Endothelial cell of umbilical vein (primary cell): ENCODE measurements at regions not wholly inside any gene's neighbourhood (a gene's known extent, or its start where the extent isn't known, plus 50 kb on each side); places are given as distances from the start of the nearest gene placed in this dataset.

Source experiments
- BruUV-seq: library from RNA; stranded (reverse); fragments of 400-500 nt; replicated peaks from 2 replicates; lab custom pipeline; 2021; lab: Mats Ljungman, UMichigan
- CTCF ChIA-PET: fragments of 300-600, 350-600 bp; sonication (Branson Sonifier 250); formaldehyde crosslinking; loops from one replicate; lab custom pipeline; 2021; ENCODE audit warnings: antibody characterized with exemption, inconsistent platforms; lab: Charles Lee
- POLR2A ChIA-PET: fragments of 300-600, 350-600 bp; sonication (Branson Sonifier 250); formaldehyde crosslinking; loops from one replicate; lab custom pipeline; 2021; ENCODE audit warnings: antibody characterized with exemption, inconsistent platforms; lab: Charles Lee
- DNase-seq: peaks from one replicate; pipeline ENCODE4 v3.0.0-alpha.2; 2011; ENCODE audit warnings: low read depth, low spot score
- FAIRE-seq: peaks from 2 replicates; lab custom pipeline; 2011; peaks lifted over from hg19 to GRCh38; lab: Jason Lieb, UNC
- H2AFZ ChIP-seq: 2 replicates; pipeline ENCODE4 v1.6.0; 2012; ENCODE audit warnings: low read depth, low read length, control low read depth, inconsistent platforms
- H3K27ac ChIP-seq: 2 replicates; pipeline ENCODE4 v1.5.1; 2011; ENCODE audit warnings: low read depth, mild to moderate bottlenecking, control low read depth, low read length, moderate library complexity; ENCODE audit not compliant: insufficient read depth
- H3K27me3 ChIP-seq, 2 experiments: 2 replicates each; pipeline versions ENCODE4 v1.6.0 to v1.6.1; 2011; ENCODE audit warnings: low read length in 2 of 2, mixed read lengths in 1 of 2; ENCODE audit not compliant: control insufficient read depth in 2 of 2, insufficient read depth in 2 of 2
- H3K36me3 ChIP-seq, 2 experiments: 2 replicates in 1 of 2; 3 replicates in 1 of 2; pipeline ENCODE4 v1.5.1; 2011; ENCODE audit warnings: low read length in 2 of 2, mild to moderate bottlenecking in 1 of 2, moderate library complexity in 1 of 2; ENCODE audit not compliant: control insufficient read depth in 2 of 2, insufficient read depth in 2 of 2; ENCODE audit errors: extremely low read depth in 1 of 2
- H3K4me1 ChIP-seq: 3 replicates; pipeline ENCODE4 v1.5.1; 2011; ENCODE audit warnings: mild to moderate bottlenecking, low read length; ENCODE audit not compliant: control insufficient read depth, insufficient read depth; ENCODE audit errors: extremely low read depth
- H3K4me2 ChIP-seq: 2 replicates; pipeline ENCODE4 v1.6.1; 2011; ENCODE audit warnings: low read length, control low read depth, mixed read lengths; ENCODE audit not compliant: insufficient read depth
- H3K4me3 ChIP-seq, 3 experiments: fragments of 200-600 bp in 1 of 3; sonication (generic), shearing (Covaris generic) in 1 of 3; replicated peaks in 1 of 3; 2 replicates each; pipeline ENCODE4 v1.5.1; 2011 to 2016; ENCODE audit warnings: control low read depth in 3 of 3, low read length in 3 of 3, mild to moderate bottlenecking in 2 of 3, inconsistent platforms in 1 of 3, low read depth in 1 of 3, moderate library complexity in 1 of 3; ENCODE audit not compliant: insufficient read depth in 1 of 3
- H3K79me2 ChIP-seq: 2 replicates; pipeline ENCODE4 v1.6.0; 2012; ENCODE audit warnings: low read length, inconsistent platforms; ENCODE audit not compliant: control insufficient read depth, insufficient read depth
- H3K9ac ChIP-seq: replicated peaks from 2 replicates; pipeline ENCODE3; 2011; ENCODE audit warnings: low read length, control low read depth; ENCODE audit not compliant: insufficient read depth; ENCODE audit errors: extremely low read depth
- H3K9me1 ChIP-seq: replicated peaks from 3 replicates; pipeline ENCODE4 v1.6.0; 2011; ENCODE audit warnings: mild to moderate bottlenecking, low read length; ENCODE audit not compliant: control insufficient read depth, insufficient read depth; ENCODE audit errors: extremely low read depth
- H3K9me3 ChIP-seq: replicated peaks from 2 replicates; pipeline ENCODE4 v1.5.1; 2012; ENCODE audit warnings: low read length, inconsistent platforms; ENCODE audit not compliant: control insufficient read depth, insufficient read depth
- H4K20me1 ChIP-seq: replicated peaks from 2 replicates; pipeline ENCODE3; 2011; ENCODE audit warnings: mild to moderate bottlenecking, low read length; ENCODE audit not compliant: control insufficient read depth, insufficient read depth; ENCODE audit errors: extremely low read depth
- EZH2 ChIP-seq: IDR thresholded peaks from 2 replicates; pipeline ENCODE4 v1.6.1; 2012; ENCODE audit warnings: borderline replicate concordance, low read depth, mild to moderate bottlenecking, moderate library complexity, low read length, inconsistent platforms; ENCODE audit not compliant: severe bottlenecking
- FOS ChIP-seq: IDR thresholded peaks from 2 replicates; pipeline ENCODE4 v1.6.1; 2011; ENCODE audit warnings: mild to moderate bottlenecking, low read length, moderate library complexity, borderline replicate concordance; ENCODE audit not compliant: insufficient read depth
- GATA2 ChIP-seq: IDR thresholded peaks from 2 replicates; pipeline ENCODE4 v1.7.0; 2011; ENCODE audit warnings: low read depth, mild to moderate bottlenecking, moderate library complexity, mixed read lengths, low read length; ENCODE audit not compliant: insufficient read length, insufficient read depth
- JUN ChIP-seq: IDR thresholded peaks from 2 replicates; pipeline ENCODE4 v1.6.1; 2011; ENCODE audit warnings: borderline replicate concordance, low read depth; ENCODE audit not compliant: insufficient read length, insufficient read depth
- MYC ChIP-seq: IDR thresholded peaks from one replicate; pipeline ENCODE4 v1.6.1; 2011; ENCODE audit warnings: mild to moderate bottlenecking, low read depth, low read length
- POLR2A ChIP-seq: IDR thresholded peaks from 2 replicates; pipeline ENCODE4 v1.6.1; 2012; ENCODE audit warnings: low read depth, mild to moderate bottlenecking, control low read depth, low read length
- POLR2AphosphoS5 ChIP-seq: IDR thresholded peaks from 2 replicates; pipeline ENCODE4 v1.6.1; 2012; ENCODE audit warnings: low read depth, mild to moderate bottlenecking, control low read depth, low read length, moderate library complexity; ENCODE audit not compliant: insufficient read depth
- dilution Hi-C: fragments of 300-500 bp; cut with MboI; formaldehyde crosslinking; loops from one replicate; pipeline ENCODE4 v1.15.0; 2019; ENCODE audit warnings: low sequenced_read_pairs; ENCODE audit not compliant: extremely low pct_ligation_motif_present
- intact Hi-C: fragments of 100-400 bp; cut with micrococcal nuclease; formaldehyde crosslinking; loops from one replicate; pipeline ENCODE4 v1.10.0; 2022
- TF ChIP-seq, protein P1 (sequence below): IDR thresholded peaks from 2 replicates; pipeline ENCODE4 v1.6.1; 2011; ENCODE audit not compliant: insufficient read depth, insufficient read length
- TF ChIP-seq, protein P2 (sequence below), 2 donors: IDR thresholded peaks; 1 replicate in 1 of 2; 2 replicates in 1 of 2; pipeline ENCODE4 v1.5.1; 2011; ENCODE audit warnings: low read length in 2 of 2, mild to moderate bottlenecking in 2 of 2, moderate library complexity in 2 of 2, control low read depth in 1 of 2, inconsistent platforms in 1 of 2, low read depth in 1 of 2; ENCODE audit not compliant: insufficient read depth in 1 of 2; ENCODE audit errors: extremely low read depth in 1 of 2

DNA sequence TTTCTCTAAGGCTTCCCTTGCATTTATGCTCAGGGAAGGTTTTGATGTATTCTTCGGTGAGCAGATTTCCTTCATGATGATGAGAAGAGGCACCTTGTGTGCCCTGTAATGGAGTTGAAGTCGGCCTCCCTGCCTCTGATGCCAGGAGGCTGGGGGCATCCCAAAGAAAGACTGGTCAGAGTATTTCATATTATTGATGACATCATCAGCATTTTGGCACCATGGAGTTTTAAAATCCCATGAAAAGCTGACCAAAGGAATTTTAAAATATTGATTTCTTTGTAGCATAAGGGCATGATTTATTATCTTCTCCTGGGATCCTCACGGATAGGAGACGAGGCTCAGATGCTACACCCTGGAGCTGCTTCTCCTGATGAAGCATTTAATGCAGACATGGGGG, 231.2 kb upstream of the IRX1 start:
- dilution Hi-C loops (no loop called here), intact Hi-C loops (no loop called here)
- POLR2A ChIA-PET, result no interaction called here
- no peaks in the 10 kb centered on the region for H3K4me1 ChIP-seq
- H3K27me3 ChIP-seq, result no peaks in the 10 kb centered on the region
- no peak overlapping the region for H3K4me3 ChIP-seq
- no peak overlapping the region for H2AFZ ChIP-seq
- BruUV-seq, result no TSS peak
- DNase-seq, result no peak
- no peak overlapping the region for H3K4me2 ChIP-seq
- TF ChIP-seq GATA2, result no peak
- no peak for TF ChIP-seq POLR2AphosphoS5
- no peak for TF ChIP-seq FOS
- TF ChIP-seq MYC, result no peak
- TF ChIP-seq, protein P1, sequence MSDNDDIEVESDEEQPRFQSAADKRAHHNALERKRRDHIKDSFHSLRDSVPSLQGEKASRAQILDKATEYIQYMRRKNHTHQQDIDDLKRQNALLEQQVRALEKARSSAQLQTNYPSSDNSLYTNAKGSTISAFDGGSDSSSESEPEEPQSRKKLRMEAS, result no peak
- TF ChIP-seq EZH2, result no peak
- TF ChIP-seq JUN, result no peak
- no peak for TF ChIP-seq POLR2A
- TF ChIP-seq, protein P2, sequence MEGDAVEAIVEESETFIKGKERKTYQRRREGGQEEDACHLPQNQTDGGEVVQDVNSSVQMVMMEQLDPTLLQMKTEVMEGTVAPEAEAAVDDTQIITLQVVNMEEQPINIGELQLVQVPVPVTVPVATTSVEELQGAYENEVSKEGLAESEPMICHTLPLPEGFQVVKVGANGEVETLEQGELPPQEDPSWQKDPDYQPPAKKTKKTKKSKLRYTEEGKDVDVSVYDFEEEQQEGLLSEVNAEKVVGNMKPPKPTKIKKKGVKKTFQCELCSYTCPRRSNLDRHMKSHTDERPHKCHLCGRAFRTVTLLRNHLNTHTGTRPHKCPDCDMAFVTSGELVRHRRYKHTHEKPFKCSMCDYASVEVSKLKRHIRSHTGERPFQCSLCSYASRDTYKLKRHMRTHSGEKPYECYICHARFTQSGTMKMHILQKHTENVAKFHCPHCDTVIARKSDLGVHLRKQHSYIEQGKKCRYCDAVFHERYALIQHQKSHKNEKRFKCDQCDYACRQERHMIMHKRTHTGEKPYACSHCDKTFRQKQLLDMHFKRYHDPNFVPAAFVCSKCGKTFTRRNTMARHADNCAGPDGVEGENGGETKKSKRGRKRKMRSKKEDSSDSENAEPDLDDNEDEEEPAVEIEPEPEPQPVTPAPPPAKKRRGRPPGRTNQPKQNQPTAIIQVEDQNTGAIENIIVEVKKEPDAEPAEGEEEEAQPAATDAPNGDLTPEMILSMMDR (IDR thresholded peaks at IDR 0.05; ENCODE audit: extremely low read depth in 1 of 2, insufficient read depth in 1 of 2, low read depth in 1 of 2, low read length in 2 of 2), result no peak
- no peaks in the 10 kb centered on the region for H3K79me2 ChIP-seq
- H3K9me3 ChIP-seq, result peaks cover 3% of the 10 kb centered on the region
- no peak for FAIRE-seq
- no peaks in the 10 kb centered on the region for H3K36me3 ChIP-seq
- CTCF ChIA-PET, result no interaction called here
- no peak overlapping the region for H3K9ac ChIP-seq
- H3K9me1 ChIP-seq, result no peaks in the 10 kb centered on the region
- no peaks in the 10 kb centered on the region for H4K20me1 ChIP-seq
- H3K27ac ChIP-seq, result no peak overlapping the region
